GM21526 (cell line): ENCODE measurements at regions not wholly inside any gene's neighbourhood (a gene's known extent, or its start where the extent isn't known, plus 50 kb on each side); places are given as distances from the start of the nearest gene placed in this dataset.
A peak's percentile ranks its signal among the peaks of the same experiment; 100 is the strongest.
"Not testable (repeated sequence)": the region's sequence is repeated elsewhere in the genome, so short reads cannot be mapped to it uniquely, and the experiment has no call there.

Experiments used
- ATAC-seq: cut with Tn5 transposase; IDR thresholded peaks from one replicate; pipeline ENCODE4 v1.9.1; 2021; ENCODE audit warnings: moderate library complexity; ENCODE audit not compliant: unreplicated experiment, low FRiP score

DNA sequence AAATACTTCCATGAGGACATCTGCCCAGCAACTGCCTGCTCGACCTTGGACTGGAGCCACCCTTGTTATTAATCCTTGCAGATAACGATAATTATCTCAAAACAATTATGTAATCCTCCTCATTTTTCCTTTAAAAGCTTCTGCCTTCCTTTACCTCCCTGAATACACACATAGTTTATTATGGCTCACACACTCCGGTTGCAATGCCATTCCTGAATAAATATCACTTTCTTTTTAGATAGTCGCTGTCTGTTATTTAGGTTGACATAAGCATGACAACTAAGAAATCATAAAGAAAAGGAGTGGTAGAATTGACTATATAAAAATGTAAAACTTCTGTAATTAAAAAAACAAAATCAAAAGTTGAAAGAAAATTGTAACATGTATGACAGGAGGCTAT, 64.8 kb downstream of the B4GALT7 start:
- ATAC-seq, result not testable (repeated sequence)

DNA sequence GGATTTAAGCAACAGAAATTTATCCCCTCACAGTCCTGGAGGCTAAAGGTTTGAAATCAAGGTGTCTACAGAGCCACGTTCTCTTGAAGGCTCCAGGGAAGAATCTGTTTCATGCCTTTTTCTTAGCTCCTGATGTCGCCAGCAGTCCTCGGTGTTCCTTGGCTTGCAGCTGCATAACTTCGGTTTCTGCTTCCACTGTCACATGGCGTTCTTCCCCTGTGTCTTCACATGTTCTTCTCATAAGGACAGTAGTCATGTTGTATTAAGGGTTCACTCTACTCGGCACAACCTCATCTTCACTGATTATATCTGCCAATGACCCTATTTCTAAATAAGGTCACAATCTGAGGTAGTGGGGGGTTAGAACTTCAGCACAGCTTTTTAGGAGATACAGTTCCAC, 65.2 kb downstream of the B4GALT7 start:
- not testable (repeated sequence) for ATAC-seq

DNA sequence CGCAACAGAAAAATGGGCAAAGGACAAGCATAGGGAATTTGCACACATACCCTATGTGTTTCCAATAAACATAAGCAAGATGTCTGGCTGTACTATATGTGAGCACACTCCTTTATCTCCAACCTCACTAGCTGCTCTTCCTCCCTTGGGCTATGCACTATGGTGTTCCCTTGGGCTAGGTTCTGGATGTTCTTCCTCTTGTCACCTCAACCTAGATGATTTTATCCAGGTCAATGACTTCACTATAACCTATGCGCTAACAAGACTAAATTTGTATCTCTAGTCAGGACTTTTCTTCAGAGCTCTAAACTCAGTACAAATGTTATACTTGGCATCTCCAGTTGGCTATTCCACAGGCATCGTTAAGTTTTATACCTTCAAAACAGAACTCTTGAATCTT, 66.0 kb downstream of the B4GALT7 start:
- ATAC-seq, result not testable (repeated sequence)

DNA sequence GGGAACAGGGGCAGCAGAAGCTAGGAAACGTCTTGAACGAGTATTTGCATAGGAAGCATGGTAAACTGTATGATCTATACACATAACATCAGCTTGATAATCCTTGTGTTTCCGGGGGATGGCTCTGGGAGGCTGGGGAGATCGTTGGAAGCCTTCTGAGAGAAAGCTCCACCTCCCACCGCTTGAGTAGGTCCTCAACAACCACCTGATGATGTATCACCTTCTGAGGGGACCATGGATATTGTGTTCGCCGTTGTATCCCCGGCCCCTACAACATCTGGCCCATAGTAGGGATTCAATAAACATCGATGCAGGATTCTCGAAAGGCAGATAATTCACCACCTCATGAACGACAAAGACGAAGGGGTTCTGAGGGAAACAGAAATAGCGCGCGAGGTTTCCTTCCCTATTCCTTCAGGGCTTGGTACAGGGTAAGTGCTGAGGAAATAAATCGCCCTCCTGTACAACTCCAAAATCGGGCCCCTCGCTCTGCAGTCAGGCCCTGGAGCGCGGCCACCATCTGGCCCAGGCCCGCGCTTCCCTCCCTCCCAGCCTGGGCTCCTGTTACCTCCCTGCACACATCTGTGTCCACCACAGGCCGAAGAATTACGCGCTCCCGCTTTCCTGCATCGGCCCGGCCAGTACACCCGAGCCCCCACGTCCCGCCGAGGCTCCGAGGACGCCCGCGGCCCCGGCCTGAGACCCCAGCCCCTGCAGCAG, 71.3 kb downstream of the B4GALT7 start:
- ATAC-seq, result peak; percentile 36

DNA sequence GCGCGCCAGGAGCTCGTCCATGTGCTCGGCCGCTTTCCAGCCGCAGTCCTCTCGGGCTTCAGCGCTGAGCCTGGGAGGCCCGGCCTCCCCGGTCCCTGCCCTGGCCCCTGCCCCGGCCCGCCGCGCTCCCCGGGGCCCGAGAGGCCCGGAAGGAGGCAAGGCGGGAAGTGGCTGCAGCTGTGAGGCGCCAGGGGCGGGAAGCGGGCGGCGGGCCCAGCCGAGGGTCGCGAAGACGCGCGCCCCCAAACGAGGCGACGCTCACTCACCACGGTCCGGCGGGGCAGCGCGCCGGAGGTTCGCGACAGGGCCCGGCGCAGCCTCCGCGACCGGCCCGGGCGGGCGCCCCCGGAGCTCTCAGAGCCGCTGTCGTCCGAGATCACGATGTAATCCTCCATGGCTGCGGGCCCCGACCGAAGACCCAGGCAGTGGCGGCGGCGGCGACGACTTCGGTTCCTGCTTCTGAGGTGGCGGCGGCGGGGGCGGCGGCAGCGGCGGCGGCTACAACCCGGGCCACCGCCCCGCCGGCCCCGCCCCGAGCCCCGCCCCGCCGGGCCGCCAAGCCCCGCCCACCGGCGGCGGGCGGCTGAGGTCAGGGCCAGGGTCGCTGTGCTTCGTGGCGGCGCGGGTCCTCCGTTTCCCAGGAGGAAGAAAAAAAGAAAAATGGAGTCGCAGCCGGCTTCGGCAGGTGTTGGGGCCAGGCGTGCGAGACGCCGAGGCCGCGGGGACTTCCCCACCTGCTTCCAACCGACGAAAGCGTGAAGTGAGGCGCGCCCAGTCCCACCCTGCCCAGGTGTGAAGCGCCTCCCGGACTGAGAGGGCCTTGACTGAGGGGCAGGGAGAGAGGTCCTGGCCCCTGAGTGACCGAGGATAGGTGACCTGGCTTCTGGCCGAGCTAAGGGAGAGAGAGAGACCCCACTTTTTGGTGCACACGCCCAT, 72.1 kb downstream of the B4GALT7 start:
- peak; percentile 75 for ATAC-seq
